ENCODE measurements at regions not wholly inside any gene's neighbourhood (a gene's known extent, or its start where the extent isn't known, plus 50 kb on each side); places are given as distances from the start of the nearest gene placed in this dataset.

DNA sequence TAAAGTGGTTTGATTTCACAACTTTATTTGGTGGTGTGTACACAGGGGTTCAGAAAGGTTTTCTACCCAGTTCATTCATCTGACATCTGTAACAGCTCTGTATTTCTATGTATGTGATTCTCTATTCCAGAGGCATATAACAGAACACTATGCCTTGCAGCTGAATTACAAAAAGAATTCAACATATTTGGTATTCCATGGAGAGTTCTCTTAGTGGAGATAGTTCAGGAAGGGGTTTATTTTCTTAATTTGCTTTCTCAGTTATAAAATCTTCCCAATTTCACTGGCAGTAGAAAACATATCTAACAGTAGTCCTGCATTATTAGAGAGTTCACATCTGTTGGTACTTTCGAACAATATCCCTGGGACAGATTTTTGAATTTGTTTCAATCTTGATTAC lies 207.9 kb upstream of the LYPLAL1 start:
- no peak for FAIRE-seq
- TF ChIP-seq POLR2A (IDR thresholded peaks at IDR 0.05; ENCODE audit: low read depth, low read length) = no peak
- no peak for TF ChIP-seq POU2F2 (IDR thresholded peaks at IDR 0.05; ENCODE audit: low read depth, low read length)
- TF ChIP-seq POLR2AphosphoS5 (IDR thresholded peaks at IDR 0.05; ENCODE audit: low read depth, low read length) = no peak
- no peak for TF ChIP-seq TAF1 (IDR thresholded peaks at IDR 0.05; ENCODE audit: low read depth, low read length)
- DNase-seq (ENCODE audit: insufficient read length, low spot score) = no peak

- DNase-seq (ENCODE audit: insufficient read length, low spot score) = no peak
- no peak for FAIRE-seq
- no peak for TF ChIP-seq POLR2A (IDR thresholded peaks at IDR 0.05; ENCODE audit: low read depth, low read length)
Measured at GRCh38 chr1:218967254-218967653, 206.4 kb upstream of the LYPLAL1 start.

- DNase-seq (ENCODE audit: insufficient read length, low spot score) (no peak), FAIRE-seq (no peak)
- TF ChIP-seq SPI1 (IDR thresholded peaks at IDR 0.05; ENCODE audit: low read depth, low read length) = no peak
- TF ChIP-seq POLR2A (IDR thresholded peaks at IDR 0.05; ENCODE audit: low read depth, low read length) = no peak
- TF ChIP-seq POU2F2 (IDR thresholded peaks at IDR 0.05; ENCODE audit: low read depth, low read length) = no peak
- TF ChIP-seq POLR2AphosphoS5 (IDR thresholded peaks at IDR 0.05; ENCODE audit: low read depth, low read length) = no peak
- TF ChIP-seq TAF1 (IDR thresholded peaks at IDR 0.05; ENCODE audit: low read depth, low read length) = no peak
- TF ChIP-seq PAX5 (IDR thresholded peaks at IDR 0.05; ENCODE audit: insufficient read depth, low read length, severe bottlenecking) = no peak
Measured at GRCh38 chr1:218967836-218968235, 205.8 kb upstream of the LYPLAL1 start.

- TF ChIP-seq POLR2A (IDR thresholded peaks at IDR 0.05; ENCODE audit: low read depth, low read length) (no peak), POLR2AphosphoS5 (IDR thresholded peaks at IDR 0.05; ENCODE audit: low read depth, low read length) (no peak), POU2F2 (IDR thresholded peaks at IDR 0.05; ENCODE audit: low read depth, low read length) (no peak), TAF1 (IDR thresholded peaks at IDR 0.05; ENCODE audit: low read depth, low read length) (no peak), SPI1 (IDR thresholded peaks at IDR 0.05; ENCODE audit: low read depth, low read length) (no peak), PAX5 (IDR thresholded peaks at IDR 0.05; ENCODE audit: insufficient read depth, low read length, severe bottlenecking) (no peak)
- no peak for FAIRE-seq
- no peak for DNase-seq (ENCODE audit: insufficient read length, low spot score)
Measured at GRCh38 chr1:218969006-218969405, 204.7 kb upstream of the LYPLAL1 start.

DNA sequence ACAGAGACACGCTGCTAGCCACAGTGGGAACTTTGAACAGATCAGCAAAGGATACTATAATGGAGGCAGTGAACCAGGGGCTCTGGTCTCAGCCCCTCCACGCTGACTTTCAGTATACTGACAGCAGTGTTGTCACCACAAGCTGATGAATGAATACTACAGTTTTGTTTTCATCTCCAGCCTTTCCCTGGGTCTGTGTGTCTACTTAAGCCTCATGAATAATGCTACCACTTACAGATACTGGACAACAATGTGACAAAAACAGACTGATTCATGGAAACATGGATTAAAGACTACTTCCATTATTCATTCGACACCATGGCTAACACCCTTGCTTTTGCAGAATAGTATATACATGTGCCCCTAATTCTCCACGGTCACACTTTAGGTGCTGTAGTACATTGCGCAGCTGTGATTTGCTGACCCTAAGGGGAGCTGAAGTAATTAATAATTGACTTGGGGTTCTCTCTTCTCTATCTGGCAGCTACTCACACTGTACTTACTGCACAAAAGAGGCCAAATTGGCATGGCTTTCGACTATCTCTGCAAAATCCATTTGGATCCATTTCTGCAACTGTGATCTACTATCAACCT lies 203.2 kb upstream of the LYPLAL1 start:
- TF ChIP-seq TAF1 (IDR thresholded peaks at IDR 0.05; ENCODE audit: low read depth, low read length) (no peak), SPI1 (IDR thresholded peaks at IDR 0.05; ENCODE audit: low read depth, low read length) (no peak), POLR2A (IDR thresholded peaks at IDR 0.05; ENCODE audit: low read depth, low read length) (no peak), POU2F2 (IDR thresholded peaks at IDR 0.05; ENCODE audit: low read depth, low read length) (no peak), POLR2AphosphoS5 (IDR thresholded peaks at IDR 0.05; ENCODE audit: low read depth, low read length) (no peak), PAX5 (IDR thresholded peaks at IDR 0.05; ENCODE audit: insufficient read depth, low read length, severe bottlenecking) (no peak)
- FAIRE-seq (no peak), DNase-seq (ENCODE audit: insufficient read length, low spot score) (no peak)

GRCh38 chr1:218971156-218971555 lies 202.5 kb upstream of the LYPLAL1 start:
- FAIRE-seq (no peak), DNase-seq (ENCODE audit: insufficient read length, low spot score) (no peak)
- no peak for TF ChIP-seq POU2F2 (IDR thresholded peaks at IDR 0.05; ENCODE audit: low read depth, low read length)
- TF ChIP-seq POLR2A (IDR thresholded peaks at IDR 0.05; ENCODE audit: low read depth, low read length) = no peak
- TF ChIP-seq PAX5 (IDR thresholded peaks at IDR 0.05; ENCODE audit: insufficient read depth, low read length, severe bottlenecking) = no peak
- TF ChIP-seq POLR2AphosphoS5 (IDR thresholded peaks at IDR 0.05; ENCODE audit: low read depth, low read length) = no peak
- TF ChIP-seq TAF1 (IDR thresholded peaks at IDR 0.05; ENCODE audit: low read depth, low read length) = no peak

GRCh38 chr1:218980881-218981280 lies 192.8 kb upstream of the LYPLAL1 start:
- no peak for FAIRE-seq
- DNase-seq (ENCODE audit: insufficient read length, low spot score) = no peak
- TF ChIP-seq SPI1 (IDR thresholded peaks at IDR 0.05; ENCODE audit: low read depth, low read length) (no peak), POU2F2 (IDR thresholded peaks at IDR 0.05; ENCODE audit: low read depth, low read length) (no peak), POLR2A (IDR thresholded peaks at IDR 0.05; ENCODE audit: low read depth, low read length) (no peak), PAX5 (IDR thresholded peaks at IDR 0.05; ENCODE audit: insufficient read depth, low read length, severe bottlenecking) (no peak), POLR2AphosphoS5 (IDR thresholded peaks at IDR 0.05; ENCODE audit: low read depth, low read length) (no peak), TAF1 (IDR thresholded peaks at IDR 0.05; ENCODE audit: low read depth, low read length) (no peak)

- DNase-seq (ENCODE audit: insufficient read length, low spot score) (no peak), FAIRE-seq (no peak)
- TF ChIP-seq POU2F2 (IDR thresholded peaks at IDR 0.05; ENCODE audit: low read depth, low read length) = no peak
- no peak for TF ChIP-seq POLR2AphosphoS5 (IDR thresholded peaks at IDR 0.05; ENCODE audit: low read depth, low read length)
- no peak for TF ChIP-seq PAX5 (IDR thresholded peaks at IDR 0.05; ENCODE audit: insufficient read depth, low read length, severe bottlenecking)
- no peak for TF ChIP-seq POLR2A (IDR thresholded peaks at IDR 0.05; ENCODE audit: low read depth, low read length)
- no peak for TF ChIP-seq SPI1 (IDR thresholded peaks at IDR 0.05; ENCODE audit: low read depth, low read length)
- no peak for TF ChIP-seq TAF1 (IDR thresholded peaks at IDR 0.05; ENCODE audit: low read depth, low read length)
Measured at GRCh38 chr1:218982482-218982881, 191.2 kb upstream of the LYPLAL1 start.

DNA sequence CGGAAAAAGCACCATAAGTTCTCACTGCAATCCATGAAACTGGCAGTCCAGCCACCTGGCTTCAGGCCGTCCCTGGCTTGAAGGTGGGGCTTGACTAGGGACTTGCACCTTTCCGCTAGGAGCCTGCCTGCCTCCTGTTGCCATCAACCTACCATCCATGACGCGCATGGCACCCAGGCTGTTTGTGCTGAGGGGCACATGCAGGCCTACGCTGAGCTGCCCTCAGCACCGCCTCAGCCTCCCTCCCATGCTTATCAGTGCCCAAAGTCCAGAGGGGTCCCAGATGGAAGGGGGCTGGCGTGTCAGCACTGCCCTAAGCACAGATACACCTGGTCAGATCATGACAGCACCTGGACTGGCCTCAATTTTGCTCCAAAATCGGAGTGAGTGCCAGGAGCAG lies 190.2 kb upstream of the LYPLAL1 start:
- FAIRE-seq = no peak
- TF ChIP-seq TAF1 (IDR thresholded peaks at IDR 0.05; ENCODE audit: low read depth, low read length) = no peak

GRCh38 chr1:218983848-218984247 lies 189.8 kb upstream of the LYPLAL1 start:
- FAIRE-seq (no peak), DNase-seq (ENCODE audit: insufficient read length, low spot score) (no peak)
- TF ChIP-seq POLR2A (IDR thresholded peaks at IDR 0.05; ENCODE audit: low read depth, low read length) (no peak), POLR2AphosphoS5 (IDR thresholded peaks at IDR 0.05; ENCODE audit: low read depth, low read length) (no peak), TAF1 (IDR thresholded peaks at IDR 0.05; ENCODE audit: low read depth, low read length) (no peak), SPI1 (IDR thresholded peaks at IDR 0.05; ENCODE audit: low read depth, low read length) (no peak), PAX5 (IDR thresholded peaks at IDR 0.05; ENCODE audit: insufficient read depth, low read length, severe bottlenecking) (no peak), POU2F2 (IDR thresholded peaks at IDR 0.05; ENCODE audit: low read depth, low read length) (no peak)

More for the DNA sequence above, 190.2 kb upstream of the LYPLAL1 start:
- no peak for DNase-seq (ENCODE audit: insufficient read length, low spot score)
